Neural progenitor cell (in vitro differentiated cells): ENCODE measurements at regions not wholly inside any gene's neighbourhood (a gene's known extent, or its start where the extent isn't known, plus 50 kb on each side); places are given as distances from the start of the nearest gene placed in this dataset.

ENCODE experiments used
- DNase-seq: peaks from one replicate; pipeline ENCODE4 v3.0.0-alpha.2; 2016; ENCODE audit warnings: low spot score
- H2AFZ ChIP-seq: fragments of 200-600 bp; sonication (generic); replicated peaks from 2 replicates; pipeline ENCODE4 v1.6.1; 2016; ENCODE audit warnings: antibody characterized with exemption
- H3F3A ChIP-seq: fragments of 200-600 bp; sonication (generic); 2 replicates; pipeline ENCODE4 v1.6.1; 2016; ENCODE audit warnings: antibody characterized with exemption, low read depth
- H3K27ac ChIP-seq: fragments of 200-600 bp; sonication (generic); 2 replicates; pipeline ENCODE4 v1.5.1; 2016; ENCODE audit warnings: mild to moderate bottlenecking
- H3K27me3 ChIP-seq: fragments of 200-600 bp; sonication (generic); 2 replicates; pipeline ENCODE4 v1.6.1; 2016; ENCODE audit warnings: mild to moderate bottlenecking, moderate library complexity
- H3K36me3 ChIP-seq: fragments of 200-600 bp; sonication (generic); 2 replicates; pipeline ENCODE4 v1.5.1; 2016
- H3K4me1 ChIP-seq: fragments of 200-600 bp; sonication (generic); 2 replicates; pipeline ENCODE4 v1.6.1; 2016; ENCODE audit warnings: mixed run types
- H3K4me2 ChIP-seq: fragments of 200-600 bp; sonication (generic); 2 replicates; pipeline ENCODE4 v1.6.1; 2016
- H3K4me3 ChIP-seq: fragments of 200-600 bp; sonication (generic); 2 replicates; pipeline ENCODE4 v1.5.1; 2016
- H3K79me2 ChIP-seq: fragments of 200-600 bp; sonication (generic); 2 replicates; pipeline ENCODE4 v1.6.1; 2016; ENCODE audit warnings: low read depth
- H3K9ac ChIP-seq: fragments of 200-600 bp; sonication (generic); 2 replicates; pipeline ENCODE4 v1.6.1; 2016
- H3K9me3 ChIP-seq: fragments of 200-600 bp; sonication (generic); 2 replicates; pipeline ENCODE4 v1.5.1; 2016; ENCODE audit warnings: low read depth
- H4K20me1 ChIP-seq: fragments of 200-600 bp; sonication (generic); 2 replicates; pipeline ENCODE4 v1.6.1; 2016; ENCODE audit warnings: low read depth
- H3K27ac Mint-ChIP-seq: 3 replicates; pipeline ENCODE4 v1.8.0; 2021; ENCODE audit warnings: mixed read lengths
- H3K27me3 Mint-ChIP-seq: 2 replicates; pipeline ENCODE4 v1.8.0; 2022; ENCODE audit warnings: low read depth, mild to moderate bottlenecking, inconsistent platforms, moderate library complexity, mixed read lengths; ENCODE audit not compliant: insufficient read depth
- H3K36me3 Mint-ChIP-seq: 3 replicates; pipeline ENCODE4 v1.8.0; 2021; ENCODE audit warnings: mixed read lengths
- H3K4me1 Mint-ChIP-seq: 3 replicates; pipeline ENCODE4 v1.8.0; 2021; ENCODE audit warnings: mixed read lengths
- H3K4me3 Mint-ChIP-seq: 3 replicates; pipeline ENCODE4 v1.8.0; 2021; ENCODE audit warnings: mild to moderate bottlenecking, moderate library complexity, mixed read lengths
- H3K9me3 Mint-ChIP-seq: 3 replicates; pipeline ENCODE4 v1.8.0; 2020; ENCODE audit warnings: mixed read lengths
- CTCF ChIP-seq: fragments of 200-600 bp; sonication (generic); IDR thresholded peaks from 2 replicates; pipeline ENCODE4 v1.5.1; 2017; ENCODE audit warnings: antibody characterized with exemption, mild to moderate bottlenecking
- EZH2 ChIP-seq: fragments of 200-600 bp; sonication (generic); IDR thresholded peaks from 2 replicates; pipeline ENCODE4 v1.6.1; 2017; ENCODE audit warnings: antibody characterized with exemption, mild to moderate bottlenecking, moderate library complexity
- EZH2phosphoT487 ChIP-seq: fragments of 200-600 bp; sonication (generic); IDR thresholded peaks from 2 replicates; pipeline ENCODE4 v1.6.1; 2017; ENCODE audit warnings: antibody characterized with exemption

- Mint-ChIP-seq H3K4me3 (peak overlapping the region; percentile 33), H3K4me1 (peaks cover 36% of the 10 kb centered on the region), H3K36me3 (no peaks in the 10 kb centered on the region), H3K27ac (no peak overlapping the region), H3K27me3 (peaks cover 24% of the 10 kb centered on the region), H3K9me3 (peaks cover 14% of the 10 kb centered on the region)
- Histone ChIP-seq H2AFZ (no peak overlapping the region), H4K20me1 (no peaks in the 10 kb centered on the region), H3K4me3 (peak overlapping the region; percentile 29), H3K4me2 (peak overlapping the region; percentile 73), H3K9ac (no peak overlapping the region), H3K4me1 (peaks cover 42% of the 10 kb centered on the region), H3K36me3 (no peaks in the 10 kb centered on the region), H3F3A (peaks cover 26% of the 10 kb centered on the region), H3K79me2 (no peaks in the 10 kb centered on the region), H3K27ac (no peak overlapping the region), H3K27me3 (no peaks in the 10 kb centered on the region), H3K9me3 (no peaks in the 10 kb centered on the region)
- peak; percentile 89 for DNase-seq
- TF ChIP-seq EZH2phosphoT487 (peak; percentile 26), CTCF (no peak)
Observed at GRCh38 chr2:204282525-204282924, 262.8 kb upstream of the PARD3B start.

GRCh38 chr2:204289066-204289465 is 256.2 kb upstream of the PARD3B start:
- no peak for TF ChIP-seq CTCF
- no peak for TF ChIP-seq EZH2phosphoT487
- TF ChIP-seq EZH2, result no peak
- no peaks in the 10 kb centered on the region for H3K79me2 ChIP-seq

GRCh38 chr2:204292439-204292838 is 252.8 kb upstream of the PARD3B start:
- H3K27me3 Mint-ChIP-seq, result peaks cover 27% of the 10 kb centered on the region
- H2AFZ ChIP-seq, result no peak overlapping the region
- H3K9me3 Mint-ChIP-seq, result peaks cover 5% of the 10 kb centered on the region

More at GRCh38 chr2:204289066-204289465, 256.2 kb upstream of the PARD3B start:
- no peak overlapping the region for H3K4me3 ChIP-seq
- DNase-seq, result no peak
- Mint-ChIP-seq H3K36me3 (no peaks in the 10 kb centered on the region), H3K27me3 (peaks cover 32% of the 10 kb centered on the region), H3K27ac (no peak overlapping the region), H3K4me3 (no peak overlapping the region), H3K9me3 (peaks cover 18% of the 10 kb centered on the region), H3K4me1 (peaks cover 14% of the 10 kb centered on the region)
- H3F3A ChIP-seq, result peaks cover 9% of the 10 kb centered on the region
- no peaks in the 10 kb centered on the region for H3K36me3 ChIP-seq
- H3K4me1 ChIP-seq, result peaks cover 14% of the 10 kb centered on the region
- H2AFZ ChIP-seq, result no peak overlapping the region
- H3K27me3 ChIP-seq, result peaks cover 56% of the 10 kb centered on the region
- no peaks in the 10 kb centered on the region for H3K9me3 ChIP-seq
- H3K9ac ChIP-seq, result no peak overlapping the region
- peaks cover 6% of the 10 kb centered on the region for H4K20me1 ChIP-seq
- no peak overlapping the region for H3K4me2 ChIP-seq
- H3K27ac ChIP-seq, result no peak overlapping the region

More at GRCh38 chr2:204292439-204292838, 252.8 kb upstream of the PARD3B start:
- H3K4me2 ChIP-seq, result no peak overlapping the region
- H3K27me3 ChIP-seq, result peaks cover 69% of the 10 kb centered on the region
- H3K36me3 ChIP-seq, result no peaks in the 10 kb centered on the region
- H3K4me3 ChIP-seq, result no peak overlapping the region
- H3K27ac ChIP-seq, result no peak overlapping the region
- H3K9me3 ChIP-seq, result no peaks in the 10 kb centered on the region
- H3F3A ChIP-seq, result peaks cover 14% of the 10 kb centered on the region
- Mint-ChIP-seq H3K27ac (no peak overlapping the region), H3K36me3 (no peaks in the 10 kb centered on the region), H3K4me1 (peaks cover 27% of the 10 kb centered on the region), H3K4me3 (no peak overlapping the region)
- TF ChIP-seq EZH2, result no peak
- TF ChIP-seq EZH2phosphoT487, result no peak
- TF ChIP-seq CTCF, result no peak
- H3K79me2 ChIP-seq, result no peaks in the 10 kb centered on the region
- no peak for DNase-seq
- peaks cover 22% of the 10 kb centered on the region for H3K4me1 ChIP-seq
- H4K20me1 ChIP-seq, result peaks cover 11% of the 10 kb centered on the region
- H3K9ac ChIP-seq, result no peak overlapping the region
